ENCODE measurements at regions not wholly inside any gene's neighbourhood (a gene's known extent, or its start where the extent isn't known, plus 50 kb on each side); places are given as distances from the start of the nearest gene placed in this dataset.

DNA sequence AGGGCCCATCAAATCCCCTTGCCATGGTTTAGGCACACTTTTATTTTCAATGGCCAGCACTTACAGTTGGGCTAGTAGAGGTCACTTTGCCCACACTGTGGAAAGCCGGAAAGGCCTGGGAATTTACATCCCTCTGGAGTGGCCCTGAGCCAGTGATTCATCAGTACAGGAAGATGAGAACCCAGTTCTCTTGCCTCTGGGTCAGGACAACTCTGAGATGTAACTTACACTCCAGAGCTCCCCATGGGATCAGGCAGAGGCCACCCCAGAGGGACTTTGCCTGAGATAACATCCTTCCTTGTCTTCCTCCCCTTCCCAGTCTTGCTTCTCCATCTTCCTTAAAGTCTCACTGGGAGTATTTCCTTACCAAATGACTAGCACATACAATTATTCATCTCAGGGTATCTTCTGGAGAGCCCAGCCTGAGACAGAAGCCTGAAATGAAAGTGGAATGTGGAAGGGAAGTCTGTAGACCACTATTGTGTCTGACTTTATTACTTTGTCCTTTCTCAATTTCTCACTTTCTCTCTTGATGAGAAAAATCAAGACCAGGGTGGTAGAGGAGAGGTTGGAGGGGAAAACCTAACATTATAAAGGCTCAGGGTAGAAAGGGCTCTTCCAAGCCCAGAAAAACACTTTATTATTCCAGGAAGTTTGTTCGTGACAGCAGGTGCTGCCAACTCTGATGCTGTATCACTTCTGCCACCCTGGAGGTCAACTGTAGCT, 220.8 kb downstream of the ZNF621 start:
- intact Hi-C loops (cut with DNase I; ENCODE audit: low total_unique reads), result no loop called here
- TF ChIP-seq, protein P1, sequence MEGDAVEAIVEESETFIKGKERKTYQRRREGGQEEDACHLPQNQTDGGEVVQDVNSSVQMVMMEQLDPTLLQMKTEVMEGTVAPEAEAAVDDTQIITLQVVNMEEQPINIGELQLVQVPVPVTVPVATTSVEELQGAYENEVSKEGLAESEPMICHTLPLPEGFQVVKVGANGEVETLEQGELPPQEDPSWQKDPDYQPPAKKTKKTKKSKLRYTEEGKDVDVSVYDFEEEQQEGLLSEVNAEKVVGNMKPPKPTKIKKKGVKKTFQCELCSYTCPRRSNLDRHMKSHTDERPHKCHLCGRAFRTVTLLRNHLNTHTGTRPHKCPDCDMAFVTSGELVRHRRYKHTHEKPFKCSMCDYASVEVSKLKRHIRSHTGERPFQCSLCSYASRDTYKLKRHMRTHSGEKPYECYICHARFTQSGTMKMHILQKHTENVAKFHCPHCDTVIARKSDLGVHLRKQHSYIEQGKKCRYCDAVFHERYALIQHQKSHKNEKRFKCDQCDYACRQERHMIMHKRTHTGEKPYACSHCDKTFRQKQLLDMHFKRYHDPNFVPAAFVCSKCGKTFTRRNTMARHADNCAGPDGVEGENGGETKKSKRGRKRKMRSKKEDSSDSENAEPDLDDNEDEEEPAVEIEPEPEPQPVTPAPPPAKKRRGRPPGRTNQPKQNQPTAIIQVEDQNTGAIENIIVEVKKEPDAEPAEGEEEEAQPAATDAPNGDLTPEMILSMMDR (IDR thresholded peaks at IDR 0.05), result no peak

GRCh38 chr3:40751666-40752065, 226.9 kb downstream of the ZNF621 start:
- TF ChIP-seq, protein P1 (IDR thresholded peaks at IDR 0.05), result no peak
- no peak for DNase-seq
- no peak overlapping the region for H3K4me3 ChIP-seq
- no peaks in the 10 kb centered on the region for H3K27me3 ChIP-seq
- no peaks in the 10 kb centered on the region for H3K9me3 ChIP-seq
- no peaks in the 10 kb centered on the region for H3K36me3 ChIP-seq
- H3K4me1 ChIP-seq, result no peaks in the 10 kb centered on the region
- intact Hi-C loops (cut with DNase I; ENCODE audit: low total_unique reads), result no loop called here
- H3K27ac ChIP-seq, result no peak overlapping the region

More for the DNA sequence above, 220.8 kb downstream of the ZNF621 start:
- Histone ChIP-seq H3K27me3 (no peaks in the 10 kb centered on the region), H3K4me3 (no peak overlapping the region), H3K9me3 (no peaks in the 10 kb centered on the region), H3K4me1 (no peaks in the 10 kb centered on the region), H3K27ac (no peak overlapping the region), H3K36me3 (no peaks in the 10 kb centered on the region)
- no peak for DNase-seq

DNA sequence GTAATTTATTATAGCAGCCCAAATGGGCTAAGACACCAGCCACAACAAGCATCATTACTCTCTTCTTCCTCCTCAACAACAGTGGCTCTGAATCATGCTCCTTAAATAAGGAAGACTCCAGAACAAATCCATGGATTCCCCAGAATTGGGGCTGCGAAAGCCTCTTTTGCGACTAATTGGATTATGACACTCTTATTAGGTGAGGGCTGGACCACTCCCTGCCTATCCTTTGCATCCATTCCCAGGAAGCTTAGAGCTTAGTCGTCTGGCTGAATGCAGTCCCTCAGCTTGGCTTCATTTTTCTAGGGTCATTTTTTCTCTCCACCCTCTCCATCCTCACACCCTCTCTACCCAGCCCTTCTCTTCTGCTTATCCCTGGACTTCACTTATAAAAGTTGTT, 227.7 kb downstream of the ZNF621 start:
- Histone ChIP-seq H3K9me3 (no peaks in the 10 kb centered on the region), H3K27ac (no peak overlapping the region), H3K36me3 (no peaks in the 10 kb centered on the region), H3K4me1 (no peaks in the 10 kb centered on the region), H3K4me3 (no peak overlapping the region), H3K27me3 (no peaks in the 10 kb centered on the region)
- intact Hi-C loops (cut with DNase I; ENCODE audit: low total_unique reads), result no loop called here
- DNase-seq, result no peak
- TF ChIP-seq, protein P1 (IDR thresholded peaks at IDR 0.05), result no peak

DNA sequence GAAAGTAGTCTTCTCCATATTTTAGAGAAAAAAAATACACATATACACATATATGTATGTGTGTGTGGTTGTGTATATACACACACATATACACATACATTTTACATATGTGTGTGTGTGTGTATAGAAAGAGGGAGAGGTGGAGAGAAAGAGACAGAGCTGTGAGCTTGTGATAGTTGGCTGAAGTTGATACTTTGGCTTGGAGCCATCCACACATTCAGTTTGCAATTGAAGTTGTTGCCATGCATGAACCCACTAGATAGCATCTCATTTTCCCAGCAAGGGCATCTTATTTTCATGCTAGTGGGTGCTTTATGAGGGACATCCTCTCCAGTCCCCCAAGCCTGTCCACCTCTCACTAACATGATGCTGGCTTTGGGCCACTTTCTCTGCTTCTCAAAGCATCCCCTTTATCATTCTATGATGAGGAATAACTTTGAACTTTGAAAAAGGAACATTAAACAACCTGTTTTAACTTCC, 228.6 kb downstream of the ZNF621 start:
- Histone ChIP-seq H3K4me3 (no peak overlapping the region), H3K27ac (no peak overlapping the region), H3K27me3 (no peaks in the 10 kb centered on the region), H3K9me3 (no peaks in the 10 kb centered on the region), H3K4me1 (no peaks in the 10 kb centered on the region), H3K36me3 (no peaks in the 10 kb centered on the region)
- TF ChIP-seq, protein P1 (IDR thresholded peaks at IDR 0.05), result no peak
- no peak for DNase-seq
- intact Hi-C loops (cut with DNase I; ENCODE audit: low total_unique reads), result no loop called here

DNA sequence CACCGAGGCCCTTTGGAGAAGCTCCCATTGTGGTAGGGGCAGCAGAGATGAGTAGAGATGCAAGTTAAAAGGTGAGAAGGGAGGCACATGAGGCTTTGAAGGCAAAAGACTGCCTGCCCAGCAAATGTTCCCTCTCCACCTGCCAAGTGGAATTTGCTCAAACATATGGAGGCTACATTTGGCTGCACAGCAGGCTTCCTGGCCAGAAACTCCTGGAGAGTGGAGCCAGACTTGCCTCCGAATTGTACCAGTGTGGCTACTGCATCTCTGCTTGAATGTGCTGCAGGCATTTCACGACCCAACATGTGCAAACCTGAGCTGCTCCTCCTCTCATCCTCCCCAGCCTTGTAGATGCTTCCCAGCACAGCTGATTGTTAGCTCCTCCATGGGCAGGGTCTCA, 229.2 kb downstream of the ZNF621 start:
- H3K27ac ChIP-seq, result no peak overlapping the region
- TF ChIP-seq, protein P1 (IDR thresholded peaks at IDR 0.05), result no peak
- intact Hi-C loops (cut with DNase I; ENCODE audit: low total_unique reads), result no loop called here
- no peaks in the 10 kb centered on the region for H3K9me3 ChIP-seq
- no peak overlapping the region for H3K4me3 ChIP-seq
- no peaks in the 10 kb centered on the region for H3K4me1 ChIP-seq
- no peaks in the 10 kb centered on the region for H3K36me3 ChIP-seq
- no peaks in the 10 kb centered on the region for H3K27me3 ChIP-seq
- no peak for DNase-seq
